DND-41 (cell line): ENCODE measurements at regions not wholly inside any gene's neighbourhood (a gene's known extent, or its start where the extent isn't known, plus 50 kb on each side); places are given as distances from the start of the nearest gene placed in this dataset.

Experiments used
- CTCF ChIP-seq: IDR thresholded peaks from 2 replicates; pipeline ENCODE4 v1.5.1; 2012; ENCODE audit warnings: borderline replicate concordance, low read length, moderate library complexity, mild to moderate bottlenecking; ENCODE audit not compliant: poor library complexity, severe bottlenecking; ENCODE audit errors: extremely low read depth
- EZH2 ChIP-seq: IDR thresholded peaks from 3 replicates; pipeline ENCODE4 v1.6.1; 2012; ENCODE audit warnings: borderline replicate concordance, low read depth, mild to moderate bottlenecking, moderate library complexity, low read length, inconsistent platforms; ENCODE audit not compliant: severe bottlenecking

- TF ChIP-seq CTCF: no peak
- TF ChIP-seq EZH2: no peak
Measured at GRCh38 chr3:39558775-39559306, 91.4 kb downstream of the MOBP start.
